ENCODE measurements at regions not wholly inside any gene's neighbourhood (a gene's known extent, or its start where the extent isn't known, plus 50 kb on each side); places are given as distances from the start of the nearest gene placed in this dataset.

- TF ChIP-seq POLR2A (IDR thresholded peaks at IDR 0.05), result no peak
- no peak for TF ChIP-seq CTCF (IDR thresholded peaks at IDR 0.05)
Observed at GRCh38 chr2:6177811-6178210, 485.6 kb downstream of the SOX11 start.

Data from right lobe of liver (tissue), 4 donors.